GM12873 (cell line): ENCODE measurements at regions not wholly inside any gene's neighbourhood (a gene's known extent, or its start where the extent isn't known, plus 50 kb on each side); places are given as distances from the start of the nearest gene placed in this dataset.

ENCODE experiments used
- CTCF ChIP-seq: IDR thresholded peaks from 2 replicates; pipeline ENCODE4 v1.5.1; 2012; ENCODE audit warnings: low read depth, mild to moderate bottlenecking, moderate library complexity, low read length, control low read depth; ENCODE audit not compliant: insufficient read depth; ENCODE audit errors: missing control alignments

GRCh38 chr1:168469690-168470089, 74.1 kb downstream of the XCL2 start:
- no peak for TF ChIP-seq CTCF

DNA sequence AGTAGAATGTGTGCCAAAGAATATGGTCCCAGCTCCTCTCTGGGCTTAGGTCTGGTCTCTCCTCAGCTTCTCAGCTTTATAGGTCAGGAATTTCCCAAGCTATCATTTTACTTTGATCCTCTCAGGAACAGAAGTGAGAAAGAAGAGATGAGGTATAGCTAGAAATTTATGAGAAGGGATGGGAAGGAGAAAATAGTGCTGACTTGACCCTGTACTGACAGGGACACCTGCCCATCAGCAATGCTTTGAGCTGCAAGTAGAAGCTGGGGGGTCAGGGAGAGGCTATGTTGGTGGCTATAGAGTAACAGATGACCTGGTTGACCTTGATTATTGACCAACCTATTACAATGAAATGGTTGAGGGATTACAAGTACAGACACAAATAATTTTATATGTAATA, 75.0 kb downstream of the XCL2 start:
- no peak for TF ChIP-seq CTCF

GRCh38 chr1:168468042-168468809, 75.6 kb downstream of the XCL2 start:
- TF ChIP-seq CTCF: no peak

- TF ChIP-seq CTCF: no peak
Measured at GRCh38 chr1:168467452-168467851, 76.3 kb downstream of the XCL2 start.

DNA sequence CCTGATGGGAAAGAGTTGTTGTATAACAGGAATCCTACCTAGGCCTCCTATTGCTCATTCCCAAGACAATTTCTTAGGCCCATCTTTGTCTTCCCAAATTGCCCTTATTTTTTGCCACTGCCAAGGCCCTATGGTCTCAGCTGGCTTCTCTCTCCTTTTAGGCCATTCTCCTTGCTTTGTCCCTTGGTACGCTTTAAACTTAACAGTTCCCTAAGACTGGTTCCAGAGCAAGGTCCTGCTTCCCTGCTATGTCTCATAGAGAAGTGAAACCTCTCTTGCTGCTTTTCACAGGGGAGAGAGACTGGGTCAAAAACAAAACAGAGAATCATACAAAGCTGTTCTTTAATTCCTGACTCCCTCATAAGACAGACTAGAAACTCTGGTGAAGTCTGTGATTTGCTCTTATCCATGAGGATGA, 77.1 kb downstream of the XCL2 start:
- no peak for TF ChIP-seq CTCF

DNA sequence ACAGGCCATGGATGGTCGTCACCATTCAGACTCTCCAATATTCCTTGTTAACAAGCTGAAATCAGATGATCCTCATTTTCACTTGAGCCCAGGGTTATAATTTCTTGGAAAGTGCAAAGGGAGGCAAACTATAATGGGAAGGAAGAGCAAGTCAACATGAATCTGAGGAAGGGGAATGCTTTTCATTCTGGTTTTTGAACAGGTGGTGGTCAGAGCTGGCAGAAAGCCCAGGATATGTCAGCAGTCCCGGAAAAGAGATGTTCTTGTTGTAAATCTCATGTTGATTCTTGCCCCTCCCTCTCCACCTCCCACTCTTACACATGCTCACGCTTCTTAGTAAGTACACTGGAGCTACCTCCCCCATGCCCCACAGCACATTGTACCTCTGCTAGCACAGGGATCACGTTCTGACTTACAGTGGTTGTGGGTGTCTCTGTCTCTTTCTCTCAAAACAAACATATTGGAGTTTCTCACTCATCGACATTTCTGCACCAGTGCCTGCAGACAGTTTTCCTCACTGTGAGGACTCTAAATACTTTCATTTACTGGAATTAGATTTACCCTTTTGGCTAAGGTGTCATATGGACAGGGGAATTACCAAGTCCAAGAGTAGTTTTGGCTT, 77.6 kb downstream of the XCL2 start:
- no peak for TF ChIP-seq CTCF

DNA sequence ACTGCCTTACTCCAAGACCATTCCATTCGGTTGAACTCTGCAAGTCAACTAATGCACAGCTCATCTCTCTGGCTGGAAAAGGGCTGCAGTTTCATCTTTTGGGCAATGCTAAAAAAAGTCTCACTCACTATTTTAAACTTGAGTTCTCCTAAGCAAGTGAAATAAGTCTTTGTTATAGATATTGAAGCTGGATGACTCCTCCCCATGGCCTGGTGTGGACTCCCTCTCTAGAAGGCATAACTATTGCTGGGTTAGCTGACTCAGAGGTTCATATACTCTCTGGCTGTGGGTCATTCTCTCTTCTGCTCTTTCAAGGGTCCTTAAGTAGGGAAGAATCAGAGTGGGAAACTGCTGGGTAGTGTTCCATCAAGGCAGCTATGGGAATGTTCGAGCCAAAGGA, 88.0 kb downstream of the XCL2 start:
- TF ChIP-seq CTCF: no peak
